ENCODE measurements at regions not wholly inside any gene's neighbourhood (a gene's known extent, or its start where the extent isn't known, plus 50 kb on each side); places are given as distances from the start of the nearest gene placed in this dataset.
"Not testable (repeated sequence)": the region's sequence is repeated elsewhere in the genome, so short reads cannot be mapped to it uniquely, and the experiment has no call there.

DNA sequence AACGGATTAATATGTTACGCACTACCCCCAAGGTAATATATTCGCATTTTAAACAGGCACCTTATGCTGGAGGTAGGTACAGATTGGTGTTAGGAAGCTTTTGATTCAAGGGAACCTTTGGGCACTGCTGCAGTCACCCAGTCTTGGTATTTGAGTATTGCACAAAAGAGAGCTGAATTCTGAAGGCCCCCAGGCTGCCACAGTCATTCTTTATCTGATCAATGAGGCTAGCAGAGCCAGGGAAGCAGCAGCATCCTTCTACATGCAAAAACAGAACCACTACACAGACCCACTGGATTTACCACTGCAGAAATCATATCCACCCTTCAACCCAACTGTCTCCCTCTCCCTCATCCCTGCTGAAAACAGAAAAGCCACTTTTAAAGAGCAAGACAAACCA is 121.2 kb upstream of the GRIN3A start:
- Histone ChIP-seq H3K4me3 (ENCODE audit: low read depth, low read length) (no peak overlapping the region), H3K9me3 (no peaks in the 10 kb centered on the region), H3K36me3 (no peaks in the 10 kb centered on the region), H3K27me3 (no peaks in the 10 kb centered on the region), H3K4me1 (no peaks in the 10 kb centered on the region)
- no peak for TF ChIP-seq CTCF (IDR thresholded peaks at IDR 0.05; ENCODE audit: low read depth, low read length)
- DNase-seq: peak; percentile 18

- no peak for DNase-seq
- Histone ChIP-seq H3K9me3 (no peaks in the 10 kb centered on the region), H3K36me3 (no peaks in the 10 kb centered on the region), H3K4me1 (no peaks in the 10 kb centered on the region), H3K27me3 (no peaks in the 10 kb centered on the region), H3K4me3 (ENCODE audit: low read depth, low read length) (no peak overlapping the region)
- no peak for TF ChIP-seq CTCF (IDR thresholded peaks at IDR 0.05; ENCODE audit: low read depth, low read length)
Measured at GRCh38 chr9:101858026-101858425, 119.6 kb upstream of the GRIN3A start.

DNA sequence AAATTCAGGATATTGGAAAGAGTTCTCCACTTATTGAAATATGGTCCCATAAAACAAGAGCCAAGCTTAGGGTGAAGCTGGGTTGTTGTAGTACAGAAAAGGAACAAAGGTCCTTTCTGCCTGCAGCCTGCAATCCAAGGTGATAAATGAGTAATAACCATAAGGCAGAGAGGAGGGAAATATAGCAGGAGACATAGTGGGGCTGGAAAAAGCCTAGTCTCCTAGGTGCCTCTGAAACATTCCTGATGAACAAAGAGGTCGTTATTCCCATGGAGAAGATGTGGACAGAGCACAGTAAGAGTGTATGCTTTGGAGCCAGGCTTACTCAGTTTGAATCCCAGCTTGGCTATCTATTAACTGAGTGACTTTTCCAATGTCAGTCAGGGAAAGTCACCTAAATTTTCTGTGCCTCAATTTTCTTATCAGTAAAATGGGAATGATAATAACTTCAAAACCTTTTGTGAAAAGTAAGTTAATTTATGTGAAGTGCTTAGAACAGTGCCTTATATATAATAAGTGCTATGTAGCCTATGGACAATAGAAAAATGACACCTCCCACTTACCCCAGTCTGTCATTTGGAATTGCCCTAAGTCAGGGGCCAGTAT is 110.8 kb upstream of the GRIN3A start:
- Histone ChIP-seq H3K27me3 (no peaks in the 10 kb centered on the region), H3K36me3 (no peaks in the 10 kb centered on the region), H3K4me1 (no peaks in the 10 kb centered on the region), H3K9me3 (no peaks in the 10 kb centered on the region), H3K4me3 (ENCODE audit: low read depth, low read length) (no peak overlapping the region)
- TF ChIP-seq CTCF (IDR thresholded peaks at IDR 0.05; ENCODE audit: low read depth, low read length): no peak
- DNase-seq: no peak

DNA sequence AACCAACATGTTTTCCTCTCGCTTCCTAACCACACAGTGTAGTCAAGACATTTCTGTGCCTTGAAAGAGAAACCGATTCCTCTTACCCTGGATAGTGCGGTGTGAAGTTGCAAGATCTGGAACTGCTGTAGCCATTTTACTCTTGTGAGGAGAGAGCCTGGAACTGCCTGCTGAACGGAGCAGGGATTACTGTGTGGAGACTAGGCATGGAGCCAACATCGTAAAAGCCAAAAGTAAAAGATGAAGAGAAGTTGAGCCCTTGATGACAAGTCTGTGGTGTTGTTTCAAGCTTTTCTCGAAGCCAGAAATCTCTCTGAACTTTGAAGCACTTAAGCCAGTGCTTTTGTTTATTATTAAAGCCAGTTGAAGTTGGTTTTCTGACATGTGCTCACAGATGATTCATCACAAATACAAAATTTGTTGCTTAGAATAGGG is 110.1 kb upstream of the GRIN3A start:
- Histone ChIP-seq H3K4me3 (ENCODE audit: low read depth, low read length) (no peak overlapping the region), H3K36me3 (no peaks in the 10 kb centered on the region), H3K9me3 (no peaks in the 10 kb centered on the region), H3K4me1 (no peaks in the 10 kb centered on the region), H3K27me3 (no peaks in the 10 kb centered on the region)
- no peak for TF ChIP-seq CTCF (IDR thresholded peaks at IDR 0.05; ENCODE audit: low read depth, low read length)
- no peak for DNase-seq

DNA sequence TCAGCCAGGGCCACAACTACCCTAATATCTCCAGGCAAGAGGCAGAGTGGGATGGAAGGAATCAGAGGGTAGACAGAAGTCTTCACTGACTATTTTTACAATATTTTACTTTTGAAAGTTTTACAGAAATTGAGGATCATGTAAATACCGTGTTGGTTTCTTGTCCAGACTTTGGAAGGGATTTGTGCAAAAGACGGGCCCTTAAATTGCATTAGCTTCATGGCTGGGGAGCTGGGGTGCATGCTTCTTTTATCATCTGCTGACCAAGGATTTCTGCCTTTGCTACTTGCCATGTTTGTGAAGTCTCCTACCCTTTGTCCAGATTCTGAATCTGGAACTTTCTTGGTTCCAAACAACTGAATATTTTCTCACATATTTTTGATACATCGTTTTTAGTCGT is 107.7 kb upstream of the GRIN3A start:
- no peaks in the 10 kb centered on the region for H3K9me3 ChIP-seq
- no peaks in the 10 kb centered on the region for H3K27me3 ChIP-seq
- TF ChIP-seq CTCF (IDR thresholded peaks at IDR 0.05; ENCODE audit: low read depth, low read length): no peak
- no peak for DNase-seq
- no peaks in the 10 kb centered on the region for H3K4me1 ChIP-seq
- no peak overlapping the region for H3K4me3 ChIP-seq (ENCODE audit: low read depth, low read length)
- H3K36me3 ChIP-seq: no peaks in the 10 kb centered on the region

DNA sequence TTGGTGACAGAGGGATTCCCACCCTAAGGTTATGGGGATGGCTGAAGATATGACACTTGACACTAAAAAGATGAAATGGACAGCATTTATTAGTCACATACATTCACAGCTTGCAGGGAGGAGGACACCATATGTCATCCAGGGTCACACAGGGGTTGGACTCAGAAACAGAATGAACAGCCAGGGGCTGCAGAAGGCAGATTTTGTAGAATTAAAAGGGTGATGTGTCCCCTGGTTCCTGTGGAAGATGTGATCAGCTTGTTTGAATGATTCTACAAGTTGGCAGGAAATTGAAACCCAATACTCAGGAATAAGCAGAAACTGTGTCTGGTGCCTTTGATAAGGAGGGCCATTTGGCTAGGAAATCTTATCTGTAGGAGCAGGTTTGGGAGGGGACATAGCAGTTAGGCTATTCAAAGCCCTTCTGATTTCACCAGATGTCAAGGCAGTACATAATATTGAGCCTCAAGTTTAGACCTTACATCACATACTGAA is 102.3 kb upstream of the GRIN3A start:
- Histone ChIP-seq H3K4me3 (ENCODE audit: low read depth, low read length) (no peak overlapping the region), H3K4me1 (no peaks in the 10 kb centered on the region), H3K27me3 (no peaks in the 10 kb centered on the region), H3K36me3 (no peaks in the 10 kb centered on the region), H3K9me3 (no peaks in the 10 kb centered on the region)
- DNase-seq: no peak
- TF ChIP-seq CTCF (IDR thresholded peaks at IDR 0.05; ENCODE audit: low read depth, low read length): no peak

- H3K4me3 ChIP-seq (ENCODE audit: low read depth, low read length); DNase-seq; H3K27me3 ChIP-seq; H3K9me3 ChIP-seq; H3K4me1 ChIP-seq; H3K36me3 ChIP-seq: not testable (repeated sequence)
Measured at GRCh38 chr9:101838988-101839387, 100.5 kb upstream of the GRIN3A start.

All from BE2C (cell line).